Activated CD4-positive, CD25-positive, alpha-beta regulatory T cell treated with anti-CD3 and anti-CD28 coated beads, Interleukin-2, amount 50 U/mL, for 24 hours (primary cell): ENCODE measurements at regions not wholly inside any gene's neighbourhood (a gene's known extent, or its start where the extent isn't known, plus 50 kb on each side); places are given as distances from the start of the nearest gene placed in this dataset.

Experiments
- ATAC-seq, 2 donors: fragments of 150-1000 bp; cut with Tn5 transposase; one replicate each; pipeline ENCODE4 v1.10.0; 2021; ENCODE audit warnings: mild to moderate bottlenecking in 1 of 2, moderate library complexity in 1 of 2

DNA sequence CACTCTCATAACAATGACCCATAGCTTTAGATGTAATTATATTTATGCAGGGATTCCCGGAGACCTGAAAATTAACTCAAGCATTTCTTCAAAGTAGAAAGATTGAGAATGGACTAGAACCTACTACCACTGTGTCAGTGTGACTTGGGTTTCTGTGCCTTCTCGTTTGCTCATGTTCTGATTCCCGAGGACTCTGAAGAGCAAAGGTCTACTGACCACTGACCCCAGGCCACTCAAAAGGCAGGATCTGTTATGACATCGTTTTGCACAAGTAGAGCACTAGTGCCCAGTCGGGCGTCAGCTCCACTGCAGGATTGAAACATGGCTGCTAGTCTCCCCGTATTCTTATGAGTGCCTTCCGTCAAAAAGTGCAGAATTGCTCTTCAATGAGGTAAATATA is 53.8 kb upstream of the DHRS4 start:
- no peak for ATAC-seq

DNA sequence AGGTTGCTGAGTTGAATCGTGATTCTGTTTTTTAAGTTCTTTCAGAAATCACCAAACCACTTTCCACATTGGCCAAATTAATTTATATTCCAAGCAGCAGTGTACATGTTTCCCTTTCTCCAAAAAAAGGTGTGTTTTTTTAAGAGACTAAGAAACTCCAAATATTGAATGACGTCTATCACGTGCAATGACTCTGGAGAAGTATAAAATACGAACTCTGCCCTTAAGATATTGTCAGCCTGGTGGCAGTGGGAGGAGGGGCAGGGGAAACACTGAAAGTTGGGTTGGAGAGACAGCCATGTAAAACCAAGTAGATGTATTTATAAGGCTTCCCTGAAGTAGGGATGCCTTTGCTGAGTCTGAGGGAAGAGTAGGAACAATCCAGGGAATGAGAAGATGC is 50.1 kb upstream of the DHRS4 start:
- ATAC-seq = no peak
